GM04504 (cell line): ENCODE measurements at regions not wholly inside any gene's neighbourhood (a gene's known extent, or its start where the extent isn't known, plus 50 kb on each side); places are given as distances from the start of the nearest gene placed in this dataset.
"Not testable (repeated sequence)": the region's sequence is repeated elsewhere in the genome, so short reads cannot be mapped to it uniquely, and the experiment has no call there.

ENCODE experiments used
- DNase-seq: peaks from one replicate; pipeline ENCODE4 v3.0.0-alpha.2; 2012; ENCODE audit warnings: low read depth

DNA sequence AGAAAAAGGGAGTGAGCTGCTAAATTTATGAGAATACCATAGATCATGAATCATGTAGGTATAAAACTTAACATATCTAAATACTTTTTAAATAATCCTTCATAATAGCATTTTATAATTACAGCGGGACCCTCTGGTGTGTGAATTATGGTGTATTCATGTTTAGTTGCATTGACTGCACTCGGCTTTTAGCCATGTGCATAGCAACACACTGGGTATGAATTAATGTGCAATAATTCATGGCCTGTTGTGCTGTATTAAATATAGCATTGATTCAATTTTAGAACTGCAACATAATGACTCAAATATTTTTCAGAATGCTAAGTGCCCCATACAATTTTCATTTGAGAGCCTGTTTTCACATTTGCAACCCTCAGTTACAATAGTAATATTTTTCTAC is 249.6 kb upstream of the G2E3 start:
- no peak for DNase-seq

DNA sequence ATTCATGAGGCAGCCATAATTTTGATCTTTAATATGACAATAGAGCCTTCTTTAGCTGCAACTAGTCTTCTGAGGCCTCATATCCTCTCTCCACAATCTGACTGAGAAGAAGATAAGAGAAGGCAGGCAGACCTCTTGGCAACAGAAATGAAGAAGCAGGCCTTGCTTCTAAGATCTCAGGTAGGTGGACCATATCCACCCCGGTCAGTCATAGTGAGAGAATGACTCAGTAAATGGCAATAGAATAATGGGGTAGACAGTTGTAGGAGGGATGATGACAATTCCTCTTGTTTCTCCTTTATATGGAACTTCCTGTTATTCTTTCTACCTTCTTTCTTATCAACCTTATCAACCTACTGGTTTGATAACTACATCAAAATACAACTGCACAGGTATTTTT is 246.7 kb upstream of the G2E3 start:
- no peak for DNase-seq

DNA sequence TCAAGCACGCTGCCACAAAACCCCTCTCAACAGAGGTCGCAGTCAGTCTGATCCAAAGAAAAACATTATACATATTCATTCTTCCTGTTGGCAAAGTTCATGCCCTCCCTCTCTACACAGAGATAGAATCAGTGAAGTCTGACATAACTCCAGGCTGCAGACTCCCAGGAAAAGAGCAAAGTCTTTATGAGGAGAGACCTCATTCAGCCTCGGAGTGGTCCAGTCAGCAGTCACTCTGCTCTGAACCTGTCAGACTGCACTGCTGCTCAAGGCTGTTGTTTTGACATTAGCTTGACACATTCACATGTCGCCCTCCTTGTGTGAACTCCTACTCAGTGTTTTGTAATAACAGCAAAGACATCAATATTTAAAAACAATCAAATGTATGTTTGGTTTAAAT is 241.2 kb upstream of the G2E3 start:
- no peak for DNase-seq

DNA sequence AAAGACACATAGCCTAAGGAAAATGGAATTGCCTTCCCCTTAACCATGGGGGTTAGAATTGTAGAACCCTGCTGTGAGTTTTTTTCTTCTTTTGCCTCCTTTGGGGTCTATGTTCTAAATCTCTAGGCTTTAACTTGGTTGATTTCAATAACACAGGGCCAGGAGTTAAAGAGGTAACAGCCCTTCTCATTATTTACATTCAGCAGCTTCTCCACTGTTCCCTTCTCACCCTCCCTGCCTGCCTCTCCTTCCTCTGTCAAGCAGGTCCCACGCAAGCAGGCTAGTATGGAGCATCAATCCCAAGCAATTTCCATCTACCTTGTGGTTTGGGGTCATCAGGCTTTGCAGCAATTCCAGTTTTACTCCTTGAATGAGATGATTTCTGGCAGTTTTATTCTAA is 236.1 kb upstream of the G2E3 start:
- DNase-seq = no peak

DNA sequence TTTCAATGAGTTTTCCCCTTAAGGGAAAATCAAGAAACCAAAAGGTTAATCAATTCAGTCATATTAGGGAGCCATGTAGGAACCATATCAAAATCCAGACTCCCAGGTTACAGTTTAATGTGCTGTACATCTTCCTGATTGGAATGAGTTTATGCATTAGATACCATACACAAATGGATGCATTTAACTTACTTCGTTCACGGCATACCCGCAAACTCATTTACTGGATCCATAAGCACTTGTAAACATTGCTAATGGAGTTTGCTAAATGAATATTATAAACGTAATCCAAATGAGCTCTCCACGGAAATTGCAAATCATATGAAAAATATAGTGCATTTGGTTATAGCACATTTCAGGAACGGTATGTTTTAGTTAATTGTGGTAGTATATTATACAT is 228.9 kb upstream of the G2E3 start:
- DNase-seq = no peak

DNA sequence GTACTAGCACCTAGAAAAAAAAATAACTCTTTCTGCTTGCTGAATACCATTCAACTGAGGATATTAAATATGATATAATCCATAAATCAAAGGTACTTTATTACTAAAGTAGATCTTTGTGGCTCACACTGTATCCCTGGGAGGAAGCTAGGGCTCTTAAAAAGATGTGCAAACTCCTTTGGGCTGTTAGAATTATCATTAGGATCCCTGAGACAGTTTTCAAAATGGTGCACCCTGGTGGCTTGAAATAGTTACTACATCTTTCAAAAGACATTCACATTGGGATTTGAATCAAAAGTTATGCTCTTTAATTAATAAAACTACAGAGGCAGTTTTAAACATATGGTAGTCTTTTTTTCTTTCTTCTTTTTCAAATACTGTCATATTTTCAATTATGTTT is 228.5 kb upstream of the G2E3 start:
- no peak for DNase-seq

DNA sequence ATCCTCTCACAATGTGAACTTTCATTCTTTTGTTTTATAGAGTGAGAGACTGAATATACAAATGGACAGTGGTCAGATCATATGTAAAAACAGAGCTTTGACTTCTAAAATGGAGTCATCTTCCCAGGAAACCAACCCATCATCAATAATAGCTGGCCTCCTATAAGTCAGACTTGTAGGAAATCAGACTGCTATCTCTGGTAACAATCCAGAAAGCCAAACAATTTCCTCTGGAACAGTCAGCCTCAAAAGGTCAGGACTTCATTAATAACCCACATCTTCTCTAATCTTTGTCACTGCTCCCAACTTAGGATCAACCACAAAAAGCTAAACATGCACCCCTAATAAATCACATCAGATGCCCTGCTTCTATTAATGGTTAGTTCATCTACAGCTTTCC is 227.9 kb upstream of the G2E3 start:
- DNase-seq = no peak

DNA sequence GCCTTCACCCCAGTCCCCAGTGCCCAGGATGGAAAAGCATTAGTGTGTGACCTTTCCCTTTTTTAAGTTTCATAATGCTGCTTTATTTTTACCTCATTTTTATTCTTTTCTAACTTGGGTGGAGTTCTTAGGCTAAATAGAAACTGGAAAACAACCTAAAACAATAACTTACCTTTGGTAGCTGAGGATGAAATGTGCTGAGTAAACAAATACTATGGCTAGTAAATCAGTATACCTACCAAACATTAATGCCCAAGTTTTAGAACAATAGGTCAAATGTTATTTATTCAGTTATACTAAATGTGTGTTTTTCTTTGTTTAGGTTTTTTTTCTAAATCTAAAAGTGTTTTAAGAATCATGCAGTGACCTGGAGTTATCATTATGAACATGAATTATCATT is 226.6 kb upstream of the G2E3 start:
- DNase-seq = no peak

DNA sequence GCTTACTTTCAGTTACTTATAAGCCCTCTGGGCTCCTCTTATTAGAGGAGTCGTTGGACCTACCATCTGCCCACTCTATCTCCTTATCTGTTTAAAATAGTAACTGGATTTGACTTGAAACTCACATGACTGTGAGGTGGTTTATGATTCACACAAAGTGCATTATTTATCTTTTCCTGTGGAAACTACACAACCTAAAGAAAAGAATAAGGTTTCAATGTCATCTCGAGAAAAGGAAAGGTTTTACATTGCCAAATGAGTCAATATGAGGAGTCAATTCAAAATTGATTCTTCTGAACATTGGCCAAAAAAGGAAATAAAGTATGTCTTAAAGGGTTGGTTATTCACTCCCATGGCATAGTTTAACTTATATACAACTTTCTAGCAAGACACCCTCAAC is 225.0 kb upstream of the G2E3 start:
- DNase-seq = no peak

DNA sequence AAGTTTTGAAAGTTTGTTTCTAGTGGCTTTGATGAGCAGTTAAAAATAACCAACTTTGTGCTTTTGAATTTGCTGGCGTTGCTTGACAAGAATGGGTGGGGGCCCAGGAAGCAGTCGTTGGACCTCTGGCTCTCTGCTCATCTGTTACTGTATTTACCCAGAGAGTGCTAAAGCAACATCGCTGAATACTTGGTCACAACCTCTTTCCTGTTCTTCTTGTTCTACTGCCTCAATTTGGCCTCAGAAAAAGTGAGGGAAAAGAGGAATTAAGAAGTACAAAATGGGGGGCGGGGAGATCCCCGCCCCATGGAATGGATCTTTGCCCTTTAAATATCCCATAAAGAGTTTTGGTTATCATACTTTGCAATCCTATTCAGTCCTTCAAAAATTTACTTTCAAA is 221.5 kb upstream of the G2E3 start:
- no peak for DNase-seq

DNA sequence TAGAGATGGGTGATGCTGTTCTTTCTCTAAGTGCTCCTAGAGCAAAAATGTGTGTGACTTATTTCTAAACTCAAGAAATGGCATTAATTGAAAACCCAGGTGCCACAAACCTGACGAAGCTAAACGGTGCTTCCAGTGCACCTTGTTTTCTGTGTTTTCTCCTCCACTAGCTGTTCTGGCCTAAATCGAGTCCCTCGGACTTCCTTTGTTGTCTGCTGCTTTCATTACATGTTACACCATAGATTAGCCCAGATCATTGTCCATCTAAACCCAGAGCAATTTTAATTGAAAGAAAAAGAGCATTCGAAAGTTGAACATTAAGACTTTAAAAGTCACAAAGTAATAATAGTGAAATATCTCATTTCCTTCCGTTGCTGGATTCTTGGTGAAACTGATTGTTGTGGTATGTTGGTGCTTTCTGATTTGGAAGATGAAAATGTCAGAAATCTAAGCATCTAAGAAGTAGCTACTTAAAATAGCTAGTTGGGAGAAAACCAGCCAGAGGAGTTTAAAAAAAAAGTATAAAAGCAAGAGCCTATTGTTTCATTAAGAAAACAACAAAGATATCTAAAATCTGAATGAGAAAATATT is 219.6 kb upstream of the G2E3 start:
- DNase-seq = no peak

DNA sequence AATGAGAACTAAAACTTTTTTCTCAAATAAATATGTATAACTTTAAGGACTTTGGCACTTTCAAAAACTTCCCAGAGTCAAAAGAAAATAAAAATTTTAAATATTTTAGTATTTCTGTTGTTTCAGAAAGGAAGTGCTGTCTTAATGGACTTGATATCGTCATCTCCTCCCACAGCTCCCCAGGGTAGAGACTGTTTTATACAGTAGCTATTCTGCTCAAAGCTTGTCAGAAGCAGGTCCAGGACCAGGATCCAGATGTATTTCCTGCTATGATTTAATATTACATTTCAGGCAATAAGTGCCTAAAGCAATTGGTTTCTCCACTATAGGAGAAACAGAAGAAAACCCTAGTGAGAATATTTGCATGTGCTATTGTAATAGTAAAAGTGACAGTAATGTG is 218.5 kb upstream of the G2E3 start:
- DNase-seq = no peak

DNA sequence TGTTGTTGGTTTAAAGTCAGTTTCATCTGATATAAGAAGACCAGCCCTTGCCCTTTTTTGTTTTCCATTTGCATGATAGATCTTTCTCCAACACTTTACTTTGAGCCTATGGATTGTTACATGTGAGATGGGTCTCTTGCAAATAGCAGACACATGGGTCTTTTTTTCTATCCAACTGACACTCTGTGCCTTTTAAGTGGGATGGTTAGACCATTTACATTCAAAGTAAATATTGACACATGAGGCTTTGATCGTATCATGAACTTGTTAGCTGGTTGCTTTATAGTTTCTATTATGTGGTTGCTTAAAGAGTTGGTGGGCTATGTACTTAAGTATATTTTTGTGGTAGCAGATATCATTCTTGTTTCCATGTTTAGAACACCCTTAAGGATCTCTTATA is 213.4 kb upstream of the G2E3 start:
- DNase-seq = no peak

DNA sequence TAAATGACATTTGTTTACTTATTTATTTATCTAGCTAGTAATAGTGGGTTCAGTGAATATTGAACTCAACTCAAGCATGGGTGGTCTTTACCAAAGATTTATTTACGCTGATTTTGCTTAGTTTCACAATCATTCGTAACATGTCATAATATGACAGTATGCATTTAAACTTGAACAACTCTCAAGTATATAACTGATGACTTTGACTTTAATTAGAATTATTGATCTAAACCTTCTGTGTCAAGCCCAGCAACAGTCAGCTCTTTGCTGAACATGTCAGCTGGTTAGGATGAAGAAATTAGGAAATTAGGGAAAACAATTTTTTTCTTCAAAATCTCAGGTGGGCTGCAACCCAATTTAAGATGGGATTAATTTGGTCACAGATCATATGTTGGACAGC is 210.5 kb upstream of the G2E3 start:
- DNase-seq = no peak

DNA sequence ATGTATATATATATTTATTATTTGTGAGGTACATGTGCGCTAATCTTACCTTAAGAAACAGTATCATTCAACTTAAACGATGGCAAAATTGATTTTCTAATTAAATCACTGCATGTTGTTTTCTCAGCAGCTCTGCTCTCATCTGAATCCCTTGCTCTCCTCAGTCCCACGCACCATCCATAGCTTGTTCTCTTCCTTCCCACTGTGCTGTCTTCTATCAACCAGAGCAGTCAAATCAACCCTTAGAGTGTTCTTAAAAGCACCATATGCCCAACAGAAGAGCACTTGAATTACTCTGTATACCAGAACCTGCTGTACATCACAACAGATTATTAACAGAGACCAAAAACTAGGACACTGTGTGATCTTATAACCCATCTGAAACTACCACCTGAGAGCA is 209.4 kb upstream of the G2E3 start:
- no peak for DNase-seq

DNA sequence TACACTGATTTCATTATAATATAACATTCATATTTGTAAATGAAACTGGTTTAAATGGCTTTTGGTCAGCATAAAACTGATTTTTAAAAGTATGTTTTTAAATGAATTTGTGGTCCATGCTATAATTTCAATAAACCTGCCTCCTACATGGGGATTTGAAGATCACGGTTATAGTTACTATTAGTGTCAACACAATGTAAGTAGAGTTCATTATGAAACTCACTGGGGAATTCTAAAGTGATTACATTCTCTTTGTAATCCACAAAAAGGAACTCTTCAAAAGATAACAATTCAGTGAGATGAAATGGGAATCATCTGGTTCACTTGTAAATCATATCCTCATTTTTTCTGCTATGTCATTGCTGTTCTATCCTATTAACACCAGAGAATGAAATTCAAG is 204.5 kb upstream of the G2E3 start:
- no peak for DNase-seq

DNA sequence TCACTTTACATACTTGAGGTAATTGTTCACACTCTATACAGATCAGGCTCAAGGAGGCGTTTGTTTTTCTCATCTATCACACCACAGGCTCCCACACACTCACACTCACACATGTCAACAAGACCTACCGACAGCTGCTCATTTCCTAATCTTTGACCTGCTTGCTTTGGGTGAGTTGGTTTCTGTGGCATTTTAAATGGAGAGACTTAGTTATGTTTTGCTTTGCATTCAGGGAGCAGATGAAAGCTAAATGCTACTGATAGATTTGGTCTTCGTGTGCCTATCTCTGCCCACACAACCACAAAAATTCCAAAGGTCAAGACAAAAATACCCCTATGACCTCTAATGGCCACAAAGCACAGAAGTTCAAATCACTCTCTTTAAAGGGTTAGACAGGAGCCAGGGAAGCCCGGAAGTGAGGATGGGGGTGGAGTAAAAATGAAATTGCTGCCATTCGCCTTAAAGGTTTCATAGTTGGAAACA is 203.5 kb upstream of the G2E3 start:
- no peak for DNase-seq

DNA sequence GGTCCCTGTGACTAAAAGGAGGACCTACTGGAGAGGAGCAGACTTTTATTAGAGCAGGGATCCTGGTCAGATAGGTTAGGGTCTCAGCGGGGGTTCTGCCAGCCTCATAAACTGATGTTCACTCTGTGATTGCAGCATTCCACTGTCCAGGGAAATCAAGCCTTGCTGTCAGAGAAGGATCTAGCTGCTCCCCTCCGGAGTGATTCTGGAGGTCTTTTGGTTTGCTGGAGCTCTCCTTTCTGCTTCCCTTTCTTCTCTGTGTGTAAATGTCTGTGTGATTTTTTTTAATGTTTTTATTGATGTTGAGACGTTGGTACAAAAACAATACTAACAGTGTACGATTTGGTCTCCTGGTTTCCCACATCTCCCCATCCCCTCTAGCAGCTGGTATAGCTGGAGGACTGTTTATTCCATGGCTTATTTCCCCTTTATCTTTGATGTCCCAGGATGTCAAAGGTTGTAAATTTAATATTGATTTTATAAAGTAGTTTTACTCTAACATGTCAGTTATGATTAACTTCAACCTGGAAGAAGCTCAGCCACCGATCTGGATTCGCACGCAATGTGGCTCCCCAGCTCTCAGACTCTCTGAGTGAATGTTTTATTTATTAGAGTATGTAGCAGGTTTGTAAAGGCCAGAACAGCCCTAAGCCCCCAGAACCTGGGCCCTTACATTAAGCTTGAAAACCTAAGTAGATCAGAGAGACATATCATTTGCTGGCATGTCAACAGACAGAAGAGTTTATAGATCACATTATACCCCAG is 202.3 kb upstream of the G2E3 start:
- no peak for DNase-seq

DNA sequence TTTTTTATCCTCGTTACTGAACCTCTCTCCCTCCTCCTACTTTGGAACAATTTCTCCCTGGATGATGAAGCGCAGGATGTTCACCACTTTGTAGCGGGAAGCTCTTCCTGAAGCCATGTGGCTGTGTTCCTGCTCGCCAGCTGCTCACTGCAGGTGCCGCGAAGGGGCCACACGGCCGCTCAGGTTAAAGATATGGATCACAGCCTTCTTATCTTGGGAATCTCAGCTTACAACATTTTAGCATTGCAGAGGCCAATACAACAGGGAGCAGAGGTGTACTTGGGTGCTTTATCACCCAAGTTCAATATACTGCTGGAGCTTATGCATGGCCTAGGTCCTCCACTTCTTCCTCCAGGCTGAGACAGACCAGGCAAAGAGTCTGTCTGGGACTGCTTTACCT is 201.2 kb upstream of the G2E3 start:
- DNase-seq = no peak

DNA sequence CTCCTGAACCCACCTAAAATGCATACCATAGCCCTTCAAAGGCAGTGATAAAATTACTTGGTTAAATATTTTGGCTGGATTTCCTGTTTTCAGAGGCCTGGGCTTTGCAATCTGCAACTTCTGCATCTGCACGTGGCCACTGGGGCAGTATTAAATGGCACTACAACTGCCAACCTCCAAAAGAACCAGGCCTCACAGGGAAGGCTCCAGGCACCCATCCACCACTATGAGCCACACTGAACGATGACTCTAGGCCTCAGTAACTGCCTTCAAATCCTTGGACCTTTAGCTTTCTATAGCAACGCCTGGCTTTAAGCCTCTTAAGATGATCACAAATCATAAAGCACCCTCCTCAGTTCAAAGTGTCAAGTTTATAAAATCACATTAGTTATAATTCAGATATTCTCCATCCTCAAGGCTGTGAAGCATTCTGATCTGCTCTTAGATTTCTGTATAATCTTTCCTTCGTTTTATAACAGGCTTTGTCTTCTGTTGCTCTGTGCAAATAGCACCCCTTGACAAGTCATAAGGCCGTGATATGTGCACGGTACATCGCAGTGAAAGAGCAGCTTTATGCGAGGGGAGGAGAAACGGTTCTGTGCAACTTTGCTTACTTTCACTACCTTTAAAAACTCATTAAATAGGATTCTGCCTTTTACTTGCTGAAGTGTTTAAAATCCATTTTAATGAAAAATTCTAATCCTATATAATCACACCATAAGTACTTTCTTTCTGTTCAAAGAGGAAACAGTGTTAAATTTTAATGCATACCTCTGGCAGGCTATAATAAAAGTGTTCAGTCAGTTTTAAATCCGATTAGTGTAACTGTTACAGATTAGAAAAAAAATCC is 196.4 kb upstream of the G2E3 start:
- DNase-seq = no peak

DNA sequence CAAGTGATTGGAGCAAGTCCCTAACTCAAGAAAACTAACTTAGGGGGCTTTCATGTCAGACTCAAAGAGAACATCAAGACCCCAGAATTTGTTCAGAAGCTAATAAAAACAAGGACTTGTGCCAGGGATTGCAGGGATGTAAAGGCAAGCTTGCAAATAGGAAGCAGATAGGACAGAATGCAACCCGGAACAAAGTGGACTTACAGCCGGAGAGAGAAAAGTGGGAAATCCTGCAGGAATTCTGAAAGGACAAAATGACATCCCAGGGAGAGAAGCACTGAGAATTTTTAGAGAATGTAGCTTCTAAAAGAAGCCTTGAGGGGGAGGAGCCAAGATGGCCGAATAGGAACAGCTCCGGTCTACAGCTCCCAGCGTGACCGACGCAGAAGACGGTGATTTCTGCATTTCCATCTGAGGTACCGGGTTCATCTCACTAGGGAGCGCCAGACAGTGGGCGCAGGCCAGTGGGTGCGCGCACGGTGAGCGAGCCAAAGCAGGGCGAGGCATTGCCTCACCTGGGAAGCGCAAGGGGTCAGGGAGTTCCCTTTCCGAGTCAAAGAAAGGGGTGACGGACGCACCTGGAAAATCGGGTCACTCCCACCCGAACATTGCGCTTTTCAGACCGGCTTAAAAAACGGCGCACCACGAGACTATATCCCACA is 195.6 kb upstream of the G2E3 start:
- not testable (repeated sequence) for DNase-seq

DNA sequence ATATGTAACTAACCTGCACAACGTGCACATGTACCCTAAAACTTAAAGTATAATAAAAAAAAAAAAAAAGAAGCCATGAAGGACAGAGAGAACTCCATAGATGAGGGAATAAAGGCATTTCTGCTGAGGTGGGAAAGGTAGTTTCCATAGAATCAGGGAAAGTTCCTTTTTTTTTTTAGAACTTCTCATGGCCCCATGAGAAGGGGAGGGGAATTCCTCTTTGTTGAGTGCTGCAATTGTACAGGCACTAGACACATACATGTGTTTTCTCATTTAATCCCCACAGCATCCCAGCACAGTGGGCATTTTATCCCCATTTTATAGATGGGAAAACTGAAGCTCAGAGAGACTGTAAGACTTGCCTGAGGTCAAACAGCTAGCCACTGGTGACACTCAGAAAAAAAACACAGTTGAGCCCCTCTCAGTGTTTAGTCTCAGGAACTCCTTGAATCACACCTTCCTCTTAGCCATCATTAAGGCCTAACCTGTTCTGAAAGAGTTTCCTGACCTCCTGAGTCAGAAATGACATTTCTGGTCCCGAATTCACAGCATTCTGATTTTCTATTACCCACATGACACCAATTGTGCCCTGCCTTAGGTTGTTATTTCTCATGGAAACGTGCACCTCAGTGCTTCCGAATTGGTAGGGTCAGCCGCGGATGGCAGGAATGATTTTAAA is 189.3 kb upstream of the G2E3 start:
- DNase-seq = no peak
